HepG2 (cell line): ENCODE measurements at regions not wholly inside any gene's neighbourhood (a gene's known extent, or its start where the extent isn't known, plus 50 kb on each side); places are given as distances from the start of the nearest gene placed in this dataset.

Source experiments
- ATAC-seq: fragments of 200-7000 bp; cut with Tn5 transposase; 3 replicates; pipeline ENCODE4 v1.9.1; 2020; ENCODE audit warnings: mild to moderate bottlenecking, moderate library complexity
- BruUV-seq: library from RNA; stranded (reverse); fragments of 400-500 nt; replicated peaks from 2 replicates; lab custom pipeline; 2021; lab: Mats Ljungman, UMichigan
- CTCF ChIA-PET: fragments of 300-600 bp; formaldehyde crosslinking; extraction: SDS; loops from one replicate; lab custom pipeline; 2021; ENCODE audit warnings: low total read pairs, inconsistent platforms, low intra/inter-chr PET ratio; lab: Yijun Ruan, JAX
- POLR2A ChIA-PET: fragments of 350-600 bp; sonication (Branson Sonifier 250); formaldehyde crosslinking; loops from one replicate; lab custom pipeline; 2020; ENCODE audit warnings: antibody characterized with exemption, inconsistent platforms; lab: Yijun Ruan, JAX
- DNase-seq: peaks from one replicate; pipeline ENCODE4 v3.0.0-alpha.2; 2015; ENCODE audit warnings: low spot score
- FAIRE-seq: peaks from 3 replicates; lab custom pipeline; 2011; peaks lifted over from hg19 to GRCh38; lab: Jason Lieb, UNC
- H2AFZ ChIP-seq: one replicate; pipeline ENCODE4 v1.6.1; 2011; ENCODE audit warnings: low read length, inconsistent platforms
- H3K27ac ChIP-seq: fragments of 300-600 bp; 3 replicates; pipeline ENCODE4 v1.8.0; 2011; ENCODE audit warnings: mixed run types, mild to moderate bottlenecking, mixed read lengths, low read length, inconsistent platforms; ENCODE audit not compliant: insufficient read depth; ENCODE audit errors: extremely low read length
- H3K27me3 ChIP-seq, 2 experiments: fragments of 200-600 bp in 1 of 2; 2 replicates in 1 of 2; 3 replicates in 1 of 2; pipeline versions ENCODE4 v1.6.0 to v1.8.0; 2011; ENCODE audit warnings: low read length in 2 of 2, mild to moderate bottlenecking in 2 of 2, moderate library complexity in 2 of 2, inconsistent platforms in 1 of 2; ENCODE audit not compliant: insufficient read depth in 2 of 2, control insufficient read depth in 1 of 2
- H3K36me3 ChIP-seq, 2 experiments: fragments of 200-600 bp in 1 of 2; replicated peaks in 1 of 2; 2 replicates in 1 of 2; 3 replicates in 1 of 2; pipeline versions ENCODE4 v1.5.1 to v1.8.0; 2011; ENCODE audit warnings: low read length in 2 of 2, inconsistent platforms in 1 of 2; ENCODE audit not compliant: insufficient read depth in 2 of 2, control insufficient read depth in 1 of 2
- H3K4me1 ChIP-seq: 2 replicates; pipeline ENCODE4 v1.5.1; 2012; ENCODE audit warnings: low read length, inconsistent platforms; ENCODE audit not compliant: insufficient read depth
- H3K4me2 ChIP-seq: 2 replicates; pipeline ENCODE4 v1.6.0; 2011; ENCODE audit warnings: low read depth, low read length, inconsistent platforms
- H3K4me3 ChIP-seq, 3 experiments: fragments of 200-600 bp in 1 of 3; sonication (generic), shearing (Covaris generic) in 1 of 3; replicated peaks in 1 of 3; 2 replicates each; pipeline ENCODE4 v1.5.1; 2011 to 2016; ENCODE audit warnings: low read length in 3 of 3, inconsistent platforms in 2 of 3, low read depth in 2 of 3, mild to moderate bottlenecking in 2 of 3, control low read depth in 1 of 3, mixed read lengths in 1 of 3; ENCODE audit not compliant: insufficient read depth in 1 of 3
- H3K79me2 ChIP-seq: one replicate; pipeline ENCODE4 v1.6.1; 2011; ENCODE audit warnings: low read length, inconsistent platforms; ENCODE audit not compliant: insufficient read depth
- H3K9ac ChIP-seq: 2 replicates; pipeline ENCODE4 v1.6.0; 2011; ENCODE audit warnings: mild to moderate bottlenecking, low read depth, low read length, inconsistent platforms; ENCODE audit not compliant: insufficient read depth
- H3K9me3 ChIP-seq: 2 replicates; pipeline ENCODE4 v1.5.1; 2012; ENCODE audit warnings: mild to moderate bottlenecking, low read length
- H4K20me1 ChIP-seq: 2 replicates; pipeline ENCODE4 v1.6.0; 2011; ENCODE audit warnings: inconsistent platforms, mild to moderate bottlenecking, low read length, moderate library complexity; ENCODE audit not compliant: insufficient read depth
- CENPBD1 ChIP-seq: sonication (generic); formaldehyde crosslinking; IDR thresholded peaks from 2 replicates; pipeline ENCODE4 v1.8.0; 2022; ENCODE audit warnings: missing genetic modification reagents, low read depth, mild to moderate bottlenecking, borderline replicate concordance
- GATAD1 ChIP-seq: IDR thresholded peaks from 2 replicates; pipeline ENCODE4 v1.6.1; 2016; ENCODE audit warnings: missing genetic modification reagents, missing compliant biosample characterization
- JDP2 ChIP-seq: sonication (generic); formaldehyde crosslinking; IDR thresholded peaks from 2 replicates; pipeline ENCODE4 v1.8.1; 2022; ENCODE audit warnings: missing genetic modification reagents, borderline replicate concordance
- SIN3A ChIP-seq: IDR thresholded peaks from 2 replicates; pipeline ENCODE4 v1.6.1; 2011; ENCODE audit warnings: low read depth, mild to moderate bottlenecking, control low read depth, low read length, borderline replicate concordance
- ZFP41 ChIP-seq: sonication (generic); formaldehyde crosslinking; IDR thresholded peaks from 2 replicates; pipeline ENCODE4 v1.4.0; 2020; ENCODE audit warnings: mild to moderate bottlenecking, missing genetic modification reagents, borderline replicate concordance
- ZNF580 ChIP-seq: IDR thresholded peaks from 2 replicates; pipeline ENCODE4 v1.6.1; 2016; ENCODE audit warnings: low read depth, borderline replicate concordance
- ZNF737 ChIP-seq: sonication (generic); formaldehyde crosslinking; IDR thresholded peaks from 2 replicates; pipeline ENCODE4 v1.5.0; 2020; ENCODE audit warnings: missing genetic modification reagents, mild to moderate bottlenecking, borderline replicate concordance
- ZNF816 ChIP-seq: sonication (generic); formaldehyde crosslinking; IDR thresholded peaks from 2 replicates; pipeline ENCODE4 v1.8.0; 2022; ENCODE audit warnings: missing genetic modification reagents, mild to moderate bottlenecking, borderline replicate concordance
- ZSCAN12 ChIP-seq: sonication (generic); formaldehyde crosslinking; IDR thresholded peaks from 2 replicates; pipeline ENCODE4 v1.9.0; 2021; ENCODE audit warnings: mild to moderate bottlenecking, missing genetic modification reagents
- WGBS: methylation state at CpG from one replicate; pipeline ENCODE4 v1.1.6; 2017; ENCODE audit warnings: low lambda C conversion rate; 5-methylcytosine and 5-hydroxymethylcytosine counted together
- in situ Hi-C: cut with HindIII; loops from 2 replicates; pipeline ENCODE4 v1.10.0; 2017; ENCODE audit warnings: low pct_unique_long_range_greater_than_20kb; ENCODE audit not compliant: extremely low pct_ligation_motif_present
- intact Hi-C: fragments of 100-400 bp; cut with micrococcal nuclease; formaldehyde crosslinking; loops from one replicate; pipeline ENCODE4 v1.10.0; 2022; ENCODE audit not compliant: unreplicated experiment

- H4K20me1 ChIP-seq: no peaks in the 10 kb centered on the region
- intact Hi-C loops (no loop called here), in situ Hi-C loops (no loop called here)
- no peak for TF ChIP-seq ZSCAN12 (CRISPR knock-in tag)
- TF ChIP-seq ZNF816: no peak
- TF ChIP-seq SIN3A: no peak
- no peak for TF ChIP-seq ZNF737 (CRISPR knock-in tag)
- no peak for TF ChIP-seq ZNF580 (CRISPR knock-in tag)
- no peak for TF ChIP-seq GATAD1 (CRISPR knock-in tag)
- no peak for TF ChIP-seq ZFP41 (CRISPR knock-in tag)
- TF ChIP-seq JDP2: no peak
- TF ChIP-seq CENPBD1 (CRISPR knock-in tag): no peak
- H3K9me3 ChIP-seq: no peaks in the 10 kb centered on the region; the same call in 1 of the 2 replicates
- ChIA-PET CTCF (no interaction called here), POLR2A (no interaction called here)
- no TSS peak for BruUV-seq
- H2AFZ ChIP-seq: no peak overlapping the region
- FAIRE-seq (no peak), ATAC-seq (no peak), DNase-seq (no peak)
- no peaks in the 10 kb centered on the region for H3K79me2 ChIP-seq
- no peak overlapping the region for H3K4me3 ChIP-seq
- no peaks in the 10 kb centered on the region for H3K36me3 ChIP-seq
- 13% methylated on average over 3 of the region's 3 CpGs for WGBS
- no peak overlapping the region for H3K27ac ChIP-seq
- no peaks in the 10 kb centered on the region; a peak in 1 of 5 replicates for H3K27me3 ChIP-seq
- no peaks in the 10 kb centered on the region for H3K4me1 ChIP-seq
- no peak overlapping the region for H3K9ac ChIP-seq
- H3K4me2 ChIP-seq: no peak overlapping the region
These were observed 747.4 kb upstream of the NECTIN3 start for GRCh38 chr3:110324171-110324705.
